ENCODE measurements at regions not wholly inside any gene's neighbourhood (a gene's known extent, or its start where the extent isn't known, plus 50 kb on each side); places are given as distances from the start of the nearest gene placed in this dataset.

GRCh38 chr17:5668557-5669138 lies 84.3 kb upstream of the NLRP1 start:
- H3K27me3 ChIP-seq = no peaks in the 10 kb centered on the region
- 57 to 76% methylated on average over 2 of the region's 2 CpGs for whole genome bisulfite sequencing, 2 donors
- H3K9me3 ChIP-seq = no peaks in the 10 kb centered on the region
- H3K4me3 ChIP-seq = no peak overlapping the region
- H3K4me1 ChIP-seq = no peaks in the 10 kb centered on the region
- DNase-seq (ENCODE audit: low spot score in 2 of 2) = no peak
- H3K36me3 ChIP-seq = no peaks in the 10 kb centered on the region
- TF ChIP-seq EP300 (IDR thresholded peaks at IDR 0.05) = no peak
- TF ChIP-seq POLR2A (IDR thresholded peaks at IDR 0.05) = no peak
- TF ChIP-seq CTCF (IDR thresholded peaks at IDR 0.05) = no peak
- H3K27ac ChIP-seq = no peak overlapping the region

- WGBS, 2 donors = 62 to 76% methylated on average over 5 of the region's 5 CpGs
These were observed 84.9 kb upstream of the NLRP1 start for GRCh38 chr17:5669191-5669590.

GRCh38 chr17:5672141-5672540 lies 87.8 kb upstream of the NLRP1 start:
- 78 to 86% methylated on average over 1 to 3 of the region's 3 CpGs for WGBS, 2 donors
- Histone ChIP-seq H3K27ac (no peak overlapping the region), H3K27me3 (no peaks in the 10 kb centered on the region), H3K4me3 (no peak overlapping the region), H3K4me1 (no peaks in the 10 kb centered on the region), H3K36me3 (no peaks in the 10 kb centered on the region), H3K9me3 (no peaks in the 10 kb centered on the region)
- no peak for DNase-seq (ENCODE audit: low spot score in 2 of 2)
- no peak for TF ChIP-seq EP300 (IDR thresholded peaks at IDR 0.05)
- TF ChIP-seq POLR2A (IDR thresholded peaks at IDR 0.05) = no peak
- no peak for TF ChIP-seq CTCF (IDR thresholded peaks at IDR 0.05)

More at GRCh38 chr17:5669191-5669590, 84.9 kb upstream of the NLRP1 start:
- no peak overlapping the region for H3K4me3 ChIP-seq
- H3K27me3 ChIP-seq = no peaks in the 10 kb centered on the region
- TF ChIP-seq POLR2A (IDR thresholded peaks at IDR 0.05) (no peak), EP300 (IDR thresholded peaks at IDR 0.05) (no peak), CTCF (IDR thresholded peaks at IDR 0.05) (no peak)
- no peaks in the 10 kb centered on the region for H3K4me1 ChIP-seq
- no peak for DNase-seq (ENCODE audit: low spot score in 2 of 2)
- no peaks in the 10 kb centered on the region for H3K9me3 ChIP-seq
- H3K27ac ChIP-seq = no peak overlapping the region
- no peaks in the 10 kb centered on the region for H3K36me3 ChIP-seq

GRCh38 chr17:5672815-5673430 lies 88.6 kb upstream of the NLRP1 start:
- TF ChIP-seq CTCF (IDR thresholded peaks at IDR 0.05) = no peak
- no peak for TF ChIP-seq POLR2A (IDR thresholded peaks at IDR 0.05)
- no peak for TF ChIP-seq EP300 (IDR thresholded peaks at IDR 0.05)
- Histone ChIP-seq H3K9me3 (no peaks in the 10 kb centered on the region), H3K4me3 (no peak overlapping the region), H3K27me3 (no peaks in the 10 kb centered on the region), H3K36me3 (no peaks in the 10 kb centered on the region), H3K4me1 (no peaks in the 10 kb centered on the region), H3K27ac (no peak overlapping the region)
- no peak for DNase-seq (ENCODE audit: low spot score in 2 of 2)
- WGBS, 2 donors = 72 to 73% methylated on average over 5 of the region's 5 CpGs

GRCh38 chr17:5675625-5676421 lies 91.5 kb upstream of the NLRP1 start:
- Histone ChIP-seq H3K9me3 (peaks cover 0 to 9% (median 0%) of the 10 kb centered on the region in 4 donors), H3K27me3 (no peaks in the 10 kb centered on the region), H3K27ac (no peak overlapping the region), H3K4me3 (no peak overlapping the region), H3K36me3 (no peaks in the 10 kb centered on the region), H3K4me1 (no peaks in the 10 kb centered on the region)
- no peak for TF ChIP-seq CTCF (IDR thresholded peaks at IDR 0.05)
- TF ChIP-seq EP300 (IDR thresholded peaks at IDR 0.05) = no peak
- TF ChIP-seq POLR2A (IDR thresholded peaks at IDR 0.05) = no peak
- DNase-seq (ENCODE audit: low spot score in 2 of 2) = no peak
- 23 to 25% methylated on average over 6 of the region's 6 CpGs for WGBS, 2 donors

All from tibial nerve (tissue), 4 donors.